ENCODE measurements at regions not wholly inside any gene's neighbourhood (a gene's known extent, or its start where the extent isn't known, plus 50 kb on each side); places are given as distances from the start of the nearest gene placed in this dataset.

GRCh38 chr10:108562105-108562504, 1361.2 kb downstream of the XPNPEP1 start:
- POLR2A ChIA-PET = no interaction called here
- CTCF ChIA-PET = no interaction called here
- no peaks in the 10 kb centered on the region for H3K4me1 Mint-ChIP-seq
- no peak overlapping the region for H3K4me3 Mint-ChIP-seq
- no peaks in the 10 kb centered on the region for H3K36me3 Mint-ChIP-seq (ENCODE audit: low read depth)
- no peak for DNase-seq
- TF ChIP-seq CTCF (IDR thresholded peaks at IDR 0.05) = no peak
- H3K9me3 Mint-ChIP-seq = no peaks in the 10 kb centered on the region
- intact Hi-C loops (cut with micrococcal nuclease) = no loop called here
- no peak for ATAC-seq (ENCODE audit: low read depth)
- H3K27me3 Mint-ChIP-seq = no peaks in the 10 kb centered on the region
- no peak overlapping the region for H3K27ac Mint-ChIP-seq

GRCh38 chr10:108561649-108562048, 1361.7 kb downstream of the XPNPEP1 start:
- intact Hi-C loops (cut with micrococcal nuclease) = no loop called here
- ATAC-seq (ENCODE audit: low read depth) = no peak
- Mint-ChIP-seq H3K4me3 (no peak overlapping the region), H3K27me3 (no peaks in the 10 kb centered on the region), H3K4me1 (no peaks in the 10 kb centered on the region), H3K36me3 (ENCODE audit: low read depth) (no peaks in the 10 kb centered on the region), H3K9me3 (no peaks in the 10 kb centered on the region), H3K27ac (no peak overlapping the region)
- TF ChIP-seq CTCF (IDR thresholded peaks at IDR 0.05) = no peak
- DNase-seq = no peak
- ChIA-PET POLR2A (no interaction called here), CTCF (no interaction called here)

- ATAC-seq (ENCODE audit: low read depth) (no peak), DNase-seq (no peak)
- intact Hi-C loops (cut with micrococcal nuclease) = no loop called here
- ChIA-PET POLR2A (no interaction called here), CTCF (no interaction called here)
- Mint-ChIP-seq H3K27me3 (no peaks in the 10 kb centered on the region), H3K9me3 (no peaks in the 10 kb centered on the region), H3K27ac (no peak overlapping the region), H3K4me3 (no peak overlapping the region), H3K4me1 (no peaks in the 10 kb centered on the region), H3K36me3 (ENCODE audit: low read depth) (no peaks in the 10 kb centered on the region)
- TF ChIP-seq CTCF (IDR thresholded peaks at IDR 0.05) = no peak
Observed at GRCh38 chr10:108560488-108560887, 1362.8 kb downstream of the XPNPEP1 start.

GRCh38 chr10:108556186-108556585, 1367.1 kb downstream of the XPNPEP1 start:
- Mint-ChIP-seq H3K9me3 (peaks cover 6% of the 10 kb centered on the region), H3K4me1 (no peaks in the 10 kb centered on the region), H3K4me3 (no peak overlapping the region), H3K27ac (no peak overlapping the region), H3K27me3 (no peaks in the 10 kb centered on the region), H3K36me3 (ENCODE audit: low read depth) (no peaks in the 10 kb centered on the region)
- TF ChIP-seq CTCF (IDR thresholded peaks at IDR 0.05) = no peak
- no peak for ATAC-seq (ENCODE audit: low read depth)
- intact Hi-C loops (cut with micrococcal nuclease) = no loop called here
- POLR2A ChIA-PET = interaction anchor here (0.6 kb wide), 1 partner anchor 194 kb away, joined by 3 read pairs; no protein-coding TSS in a partner anchor
- CTCF ChIA-PET = no interaction called here
- DNase-seq = no peak

GRCh38 chr10:108545921-108546320, 1377.4 kb downstream of the XPNPEP1 start:
- ATAC-seq (ENCODE audit: low read depth) (no peak), DNase-seq (no peak)
- Mint-ChIP-seq H3K27me3 (no peaks in the 10 kb centered on the region), H3K4me1 (peaks cover 15% of the 10 kb centered on the region), H3K27ac (no peak overlapping the region), H3K36me3 (ENCODE audit: low read depth) (no peaks in the 10 kb centered on the region), H3K4me3 (peak overlapping the region; percentile 15), H3K9me3 (peaks cover 2% of the 10 kb centered on the region)
- intact Hi-C loops (cut with micrococcal nuclease) = loop anchor here (10.0 kb wide), 1 partner anchor 1309 kb away; no protein-coding TSS in a partner anchor
- ChIA-PET POLR2A (no interaction called here), CTCF (interaction anchor here (1.0 kb wide), 1 partner anchor 1841 kb away, joined by 3 read pairs; no protein-coding TSS in a partner anchor)
- TF ChIP-seq CTCF (IDR thresholded peaks at IDR 0.05) = no peak
